ENCODE measurements at regions not wholly inside any gene's neighbourhood (a gene's known extent, or its start where the extent isn't known, plus 50 kb on each side); places are given as distances from the start of the nearest gene placed in this dataset.

DNA sequence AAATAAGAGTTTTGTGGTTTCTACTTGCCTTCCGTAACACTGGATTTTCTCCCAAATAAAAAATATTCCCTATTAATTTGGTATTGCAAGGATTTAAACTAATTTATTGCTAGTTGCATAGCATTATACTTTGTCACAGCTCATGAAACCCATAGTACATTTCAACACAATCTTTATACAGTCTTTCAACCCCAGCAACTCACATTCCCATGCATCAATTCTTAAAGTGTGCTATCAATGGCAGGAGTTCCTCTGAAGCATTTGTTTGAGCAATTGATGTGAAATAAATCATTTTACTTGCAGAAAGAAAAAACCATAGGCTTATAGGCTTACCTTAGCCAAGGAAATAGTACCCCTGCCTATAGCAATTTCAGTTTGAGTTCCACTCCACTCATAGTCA is 251.9 kb downstream of the PAPSS1 start:
- no peak overlapping the region for H3K27ac ChIP-seq (ENCODE audit: low read depth in 2 of 2, low read length in 2 of 2)
- H3K4me1 ChIP-seq (ENCODE audit: control insufficient read depth in 2 of 3, insufficient read depth in 2 of 3, low read depth in 1 of 3, low read length in 3 of 3) = no peaks in the 10 kb centered on the region
- FAIRE-seq (no peak), DNase-seq (no peak)
- no peak overlapping the region for H3K9ac ChIP-seq (ENCODE audit: low read length in 3 of 3)
- TF ChIP-seq, protein P1, sequence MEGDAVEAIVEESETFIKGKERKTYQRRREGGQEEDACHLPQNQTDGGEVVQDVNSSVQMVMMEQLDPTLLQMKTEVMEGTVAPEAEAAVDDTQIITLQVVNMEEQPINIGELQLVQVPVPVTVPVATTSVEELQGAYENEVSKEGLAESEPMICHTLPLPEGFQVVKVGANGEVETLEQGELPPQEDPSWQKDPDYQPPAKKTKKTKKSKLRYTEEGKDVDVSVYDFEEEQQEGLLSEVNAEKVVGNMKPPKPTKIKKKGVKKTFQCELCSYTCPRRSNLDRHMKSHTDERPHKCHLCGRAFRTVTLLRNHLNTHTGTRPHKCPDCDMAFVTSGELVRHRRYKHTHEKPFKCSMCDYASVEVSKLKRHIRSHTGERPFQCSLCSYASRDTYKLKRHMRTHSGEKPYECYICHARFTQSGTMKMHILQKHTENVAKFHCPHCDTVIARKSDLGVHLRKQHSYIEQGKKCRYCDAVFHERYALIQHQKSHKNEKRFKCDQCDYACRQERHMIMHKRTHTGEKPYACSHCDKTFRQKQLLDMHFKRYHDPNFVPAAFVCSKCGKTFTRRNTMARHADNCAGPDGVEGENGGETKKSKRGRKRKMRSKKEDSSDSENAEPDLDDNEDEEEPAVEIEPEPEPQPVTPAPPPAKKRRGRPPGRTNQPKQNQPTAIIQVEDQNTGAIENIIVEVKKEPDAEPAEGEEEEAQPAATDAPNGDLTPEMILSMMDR (IDR thresholded peaks at IDR 0.05; ENCODE audit: borderline replicate concordance, extremely low read depth, insufficient read depth) = no peak
- no peaks in the 10 kb centered on the region for H3K9me3 ChIP-seq (ENCODE audit: control insufficient read depth in 2 of 3, insufficient read depth in 1 of 3, low read length in 3 of 3)
- intact Hi-C loops (cut with DNase I) = no loop called here
- H3K4me3 ChIP-seq (ENCODE audit: low read length in 3 of 3) = no peak overlapping the region
- H3K27me3 ChIP-seq (ENCODE audit: control insufficient read depth, insufficient read depth, low read length) = no peaks in the 10 kb centered on the region
- no peaks in the 10 kb centered on the region for H3K36me3 ChIP-seq (ENCODE audit: control insufficient read depth in 2 of 3, insufficient read depth in 3 of 3, low read length in 3 of 3)

DNA sequence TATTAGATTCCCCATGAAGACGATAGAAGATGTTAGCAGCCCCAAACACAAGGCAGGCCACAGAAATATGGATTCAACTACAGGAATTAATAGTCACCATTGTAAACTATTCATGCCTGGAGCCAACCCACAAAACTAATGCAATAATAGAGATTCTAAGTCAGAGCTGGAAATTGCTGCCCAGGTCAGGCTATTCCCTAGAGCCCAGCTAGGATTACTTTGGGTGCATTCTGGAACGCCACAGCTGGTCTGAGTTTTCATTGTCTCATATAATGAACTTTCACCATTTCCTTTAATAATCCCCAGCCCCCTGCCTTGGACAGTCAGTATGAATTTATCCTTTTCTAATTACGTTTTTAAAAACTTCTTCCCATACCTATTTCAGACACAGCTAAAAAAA is 252.6 kb downstream of the PAPSS1 start:
- TF ChIP-seq, protein P1 (IDR thresholded peaks at IDR 0.05; ENCODE audit: borderline replicate concordance, extremely low read depth, insufficient read depth) = no peak
- Histone ChIP-seq H3K36me3 (ENCODE audit: control insufficient read depth in 2 of 3, insufficient read depth in 3 of 3, low read length in 3 of 3) (no peaks in the 10 kb centered on the region), H3K4me1 (ENCODE audit: control insufficient read depth in 2 of 3, insufficient read depth in 2 of 3, low read depth in 1 of 3, low read length in 3 of 3) (no peaks in the 10 kb centered on the region), H3K9me3 (ENCODE audit: control insufficient read depth in 2 of 3, insufficient read depth in 1 of 3, low read length in 3 of 3) (no peaks in the 10 kb centered on the region), H3K4me3 (ENCODE audit: low read length in 3 of 3) (no peak overlapping the region), H3K9ac (ENCODE audit: low read length in 3 of 3) (no peak overlapping the region), H3K27ac (ENCODE audit: low read depth in 2 of 2, low read length in 2 of 2) (no peak overlapping the region), H3K27me3 (ENCODE audit: control insufficient read depth, insufficient read depth, low read length) (no peaks in the 10 kb centered on the region)
- intact Hi-C loops (cut with DNase I) = no loop called here
- DNase-seq (no peak), FAIRE-seq (no peak)

DNA sequence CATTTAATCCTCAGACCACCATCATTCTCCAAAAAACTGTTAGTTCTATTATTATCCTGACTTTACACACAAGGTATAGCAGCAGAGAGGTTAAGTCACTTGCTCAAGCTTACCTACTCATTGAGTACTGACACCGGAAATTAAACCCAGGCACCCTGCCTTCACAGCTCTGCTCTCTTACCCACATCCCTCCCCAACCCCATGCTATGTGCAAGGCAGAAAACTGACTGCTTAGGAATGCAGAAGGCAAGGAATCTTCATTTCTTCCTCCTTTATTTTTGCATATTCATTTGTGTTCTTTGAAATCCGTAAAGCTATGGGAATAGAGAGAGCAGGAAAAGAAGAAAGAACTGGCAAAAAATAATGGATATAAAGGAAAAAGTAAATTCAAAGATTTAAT is 261.8 kb downstream of the PAPSS1 start:
- Histone ChIP-seq H3K27ac (ENCODE audit: low read depth in 2 of 2, low read length in 2 of 2) (no peak overlapping the region), H3K36me3 (ENCODE audit: control insufficient read depth in 2 of 3, insufficient read depth in 3 of 3, low read length in 3 of 3) (no peaks in the 10 kb centered on the region), H3K9me3 (ENCODE audit: control insufficient read depth in 2 of 3, insufficient read depth in 1 of 3, low read length in 3 of 3) (no peaks in the 10 kb centered on the region), H3K9ac (ENCODE audit: low read length in 3 of 3) (no peak overlapping the region), H3K27me3 (ENCODE audit: control insufficient read depth, insufficient read depth, low read length) (no peaks in the 10 kb centered on the region), H3K4me3 (ENCODE audit: low read length in 3 of 3) (no peak overlapping the region), H3K4me1 (ENCODE audit: control insufficient read depth in 2 of 3, insufficient read depth in 2 of 3, low read depth in 1 of 3, low read length in 3 of 3) (no peaks in the 10 kb centered on the region)
- DNase-seq (no peak), FAIRE-seq (no peak)
- TF ChIP-seq, protein P1 (IDR thresholded peaks at IDR 0.05; ENCODE audit: borderline replicate concordance, extremely low read depth, insufficient read depth) = no peak
- intact Hi-C loops (cut with DNase I) = no loop called here

DNA sequence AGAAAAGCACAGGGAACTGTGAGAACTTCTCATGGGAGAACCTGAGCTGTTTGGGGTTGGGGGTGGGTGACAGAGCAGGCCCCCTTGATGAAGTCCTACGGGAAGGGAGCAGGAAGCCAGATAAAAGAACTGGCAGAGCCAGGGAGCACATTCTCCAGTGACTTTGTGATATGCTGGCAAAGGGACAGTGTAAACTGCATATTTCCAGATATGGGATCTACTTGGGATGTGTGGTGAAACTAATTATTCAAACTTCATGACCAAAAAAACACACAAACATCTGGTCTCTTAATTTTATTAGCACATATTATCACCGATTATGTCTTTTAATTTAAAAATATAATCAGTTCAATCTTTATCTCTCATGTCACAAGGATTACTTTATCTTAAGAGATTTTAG is 266.0 kb downstream of the PAPSS1 start:
- H3K27me3 ChIP-seq (ENCODE audit: control insufficient read depth, insufficient read depth, low read length) = no peaks in the 10 kb centered on the region
- H3K36me3 ChIP-seq (ENCODE audit: control insufficient read depth in 2 of 3, insufficient read depth in 3 of 3, low read length in 3 of 3) = no peaks in the 10 kb centered on the region
- DNase-seq (no peak), FAIRE-seq (no peak)
- intact Hi-C loops (cut with DNase I) = no loop called here
- H3K9me3 ChIP-seq (ENCODE audit: control insufficient read depth in 2 of 3, insufficient read depth in 1 of 3, low read length in 3 of 3) = no peaks in the 10 kb centered on the region
- no peaks in the 10 kb centered on the region for H3K4me1 ChIP-seq (ENCODE audit: control insufficient read depth in 2 of 3, insufficient read depth in 2 of 3, low read depth in 1 of 3, low read length in 3 of 3)
- H3K9ac ChIP-seq (ENCODE audit: low read length in 3 of 3) = no peak overlapping the region
- no peak overlapping the region for H3K27ac ChIP-seq (ENCODE audit: low read depth in 2 of 2, low read length in 2 of 2)
- TF ChIP-seq, protein P1 (IDR thresholded peaks at IDR 0.05; ENCODE audit: borderline replicate concordance, extremely low read depth, insufficient read depth) = no peak
- H3K4me3 ChIP-seq (ENCODE audit: low read length in 3 of 3) = no peak overlapping the region

Measured in kidney (tissue), 13 donors.